Right lobe of liver (tissue), 4 donors: ENCODE measurements at regions not wholly inside any gene's neighbourhood (a gene's known extent, or its start where the extent isn't known, plus 50 kb on each side); places are given as distances from the start of the nearest gene placed in this dataset.

Experiments
- CTCF ChIP-seq, 4 donors: fragments of 200-600 bp in 3 of 4; fragments of 450-650 bp in 1 of 4; IDR thresholded peaks; one replicate each; pipeline versions ENCODE4 v1.5.1 to v1.8.0; 2016 to 2022; ENCODE audit warnings: antibody characterized with exemption in 4 of 4, mild to moderate bottlenecking in 2 of 4
- POLR2A ChIP-seq: fragments of 450-650 bp; IDR thresholded peaks from one replicate; pipeline ENCODE4 v1.6.1; 2017; ENCODE audit warnings: antibody characterized with exemption, mild to moderate bottlenecking
- donor health status: DM: no; HTN: no; CAD: no.
- donor health status: DM: no; HTN: no; CAD: no.
- donor health status: DM: no; HTN: yes; CAD: no.

GRCh38 chr10:63717027-63717715 lies 196.0 kb downstream of the REEP3 start:
- TF ChIP-seq POLR2A (no peak), CTCF (IDR thresholded peaks at IDR 0.05) (no peak)
